Hematopoietic multipotent progenitor cell treated with erythropoietin and hydrocortisone succinate and interleukin-3 and kit ligand, for 17 days (in vitro differentiated cells): ENCODE measurements at regions not wholly inside any gene's neighbourhood (a gene's known extent, or its start where the extent isn't known, plus 50 kb on each side); places are given as distances from the start of the nearest gene placed in this dataset.

Source experiments
- DNase-seq: peaks from one replicate; pipeline ENCODE4 v3.0.0-alpha.2; 2015; ENCODE audit warnings: low spot score

GRCh38 chr10:91036807-91037411 lies 116.0 kb upstream of the ANKRD1 start:
- DNase-seq, result no peak

GRCh38 chr10:91038971-91039370 lies 118.1 kb upstream of the ANKRD1 start:
- no peak for DNase-seq

GRCh38 chr10:91040343-91040742 lies 119.5 kb upstream of the ANKRD1 start:
- no peak for DNase-seq

GRCh38 chr10:91042069-91042468 lies 121.2 kb upstream of the ANKRD1 start:
- DNase-seq, result no peak

GRCh38 chr10:91043173-91043910 lies 122.5 kb upstream of the ANKRD1 start:
- peak; percentile 48 for DNase-seq

- DNase-seq, result no peak
Measured at GRCh38 chr10:91046869-91047268, 126.0 kb upstream of the ANKRD1 start.

GRCh38 chr10:91048380-91048779 lies 127.5 kb upstream of the ANKRD1 start:
- DNase-seq, result no peak

- DNase-seq, result no peak
Measured at GRCh38 chr10:91049296-91049987, 128.6 kb upstream of the ANKRD1 start.

GRCh38 chr10:91049988-91050360 lies 129.1 kb upstream of the ANKRD1 start:
- DNase-seq, result no peak

GRCh38 chr10:91050371-91051034 lies 129.6 kb upstream of the ANKRD1 start:
- no peak for DNase-seq

- DNase-seq, result no peak
Measured at GRCh38 chr10:91051829-91052228, 130.9 kb upstream of the ANKRD1 start.

GRCh38 chr10:91054325-91054724 lies 133.4 kb upstream of the ANKRD1 start:
- no peak for DNase-seq

GRCh38 chr10:91061187-91061586 lies 140.3 kb upstream of the ANKRD1 start:
- DNase-seq, result no peak

- DNase-seq, result no peak
Measured at GRCh38 chr10:91061608-91062007, 140.7 kb upstream of the ANKRD1 start.

GRCh38 chr10:91062091-91062490 lies 141.2 kb upstream of the ANKRD1 start:
- no peak for DNase-seq

GRCh38 chr10:91071786-91072185 lies 148.7 kb upstream of the PCGF5 start:
- DNase-seq, result no peak

- DNase-seq, result no peak
Measured at GRCh38 chr10:91073286-91073979, 147.0 kb upstream of the PCGF5 start.

- DNase-seq, result no peak
Measured at GRCh38 chr10:91076991-91077548, 143.4 kb upstream of the PCGF5 start.

GRCh38 chr10:91077549-91078071 lies 142.9 kb upstream of the PCGF5 start:
- no peak for DNase-seq

- DNase-seq, result no peak
Measured at GRCh38 chr10:91080776-91081175, 139.7 kb upstream of the PCGF5 start.

GRCh38 chr10:91082447-91082846 lies 138.0 kb upstream of the PCGF5 start:
- DNase-seq, result no peak
